Stomach (tissue), 4 donors: ENCODE measurements at regions not wholly inside any gene's neighbourhood (a gene's known extent, or its start where the extent isn't known, plus 50 kb on each side); places are given as distances from the start of the nearest gene placed in this dataset.

Experiments used
- EP300 ChIP-seq: sonication (generic); formaldehyde crosslinking; IDR thresholded peaks from one replicate; pipeline ENCODE4 v1.6.1; 2017; ENCODE audit warnings: antibody characterized with exemption
- POLR2A ChIP-seq, 4 donors: fragments of 450-650 bp; IDR thresholded peaks; one replicate each; pipeline ENCODE4 v1.6.1; 2016; ENCODE audit warnings: antibody characterized with exemption in 4 of 4, control low read depth in 2 of 4, mild to moderate bottlenecking in 1 of 4, moderate library complexity in 1 of 4
- POLR2AphosphoS5 ChIP-seq, 3 donors: sonication (generic); formaldehyde crosslinking; IDR thresholded peaks; one replicate each; pipeline ENCODE4 v1.6.1; 2016; ENCODE audit warnings: antibody characterized with exemption in 3 of 3
- TF ChIP-seq, protein P1 (sequence below), 7 experiments: fragments of 450-650 bp in 4 of 7; fragments of 200-600 bp in 3 of 7; sonication (generic) in 3 of 7; IDR thresholded peaks; one replicate each; pipeline ENCODE4 v1.5.1; 2016 to 2019; ENCODE audit warnings: antibody characterized with exemption in 7 of 7, control low read depth in 2 of 7, mild to moderate bottlenecking in 1 of 7

DNA sequence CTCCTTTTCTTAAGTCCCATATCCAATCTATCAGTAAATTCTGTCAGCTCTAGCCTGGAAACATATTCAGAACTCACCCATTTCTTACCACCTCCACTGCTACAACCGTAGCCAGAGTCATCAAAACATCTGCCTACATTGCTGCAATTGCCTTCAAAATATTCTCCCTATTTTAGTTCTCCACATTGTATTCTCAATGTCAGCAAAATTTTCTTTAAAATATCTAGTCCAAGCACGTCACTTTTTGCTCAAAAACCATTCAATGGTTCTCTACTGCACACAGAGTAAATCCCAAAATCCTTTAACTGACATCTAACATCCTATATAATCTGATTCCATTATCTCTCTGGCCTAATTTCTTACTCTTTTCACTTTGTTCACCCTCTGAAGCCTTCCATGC, 68.5 kb upstream of the ERBB4 start:
- TF ChIP-seq EP300 (no peak), POLR2AphosphoS5 (IDR thresholded peaks at IDR 0.05) (no peak), POLR2A (IDR thresholded peaks at IDR 0.05) (no peak)
- TF ChIP-seq, protein P1, sequence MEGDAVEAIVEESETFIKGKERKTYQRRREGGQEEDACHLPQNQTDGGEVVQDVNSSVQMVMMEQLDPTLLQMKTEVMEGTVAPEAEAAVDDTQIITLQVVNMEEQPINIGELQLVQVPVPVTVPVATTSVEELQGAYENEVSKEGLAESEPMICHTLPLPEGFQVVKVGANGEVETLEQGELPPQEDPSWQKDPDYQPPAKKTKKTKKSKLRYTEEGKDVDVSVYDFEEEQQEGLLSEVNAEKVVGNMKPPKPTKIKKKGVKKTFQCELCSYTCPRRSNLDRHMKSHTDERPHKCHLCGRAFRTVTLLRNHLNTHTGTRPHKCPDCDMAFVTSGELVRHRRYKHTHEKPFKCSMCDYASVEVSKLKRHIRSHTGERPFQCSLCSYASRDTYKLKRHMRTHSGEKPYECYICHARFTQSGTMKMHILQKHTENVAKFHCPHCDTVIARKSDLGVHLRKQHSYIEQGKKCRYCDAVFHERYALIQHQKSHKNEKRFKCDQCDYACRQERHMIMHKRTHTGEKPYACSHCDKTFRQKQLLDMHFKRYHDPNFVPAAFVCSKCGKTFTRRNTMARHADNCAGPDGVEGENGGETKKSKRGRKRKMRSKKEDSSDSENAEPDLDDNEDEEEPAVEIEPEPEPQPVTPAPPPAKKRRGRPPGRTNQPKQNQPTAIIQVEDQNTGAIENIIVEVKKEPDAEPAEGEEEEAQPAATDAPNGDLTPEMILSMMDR (IDR thresholded peaks at IDR 0.05), result no peak
